ENCODE measurements at regions not wholly inside any gene's neighbourhood (a gene's known extent, or its start where the extent isn't known, plus 50 kb on each side); places are given as distances from the start of the nearest gene placed in this dataset.

GRCh38 chr12:46107591-46107990 lies 117.2 kb upstream of the SCAF11 start:
- ChIA-PET POLR2A (no interaction called here), CTCF (no interaction called here)
- DNase-seq (ENCODE audit: low spot score) (no peak), ATAC-seq (no peak)
- peaks cover 27% of the 10 kb centered on the region for H3K9me3 Mint-ChIP-seq
- H3K4me3 Mint-ChIP-seq = no peak overlapping the region
- H3K4me1 Mint-ChIP-seq = peaks cover 10% of the 10 kb centered on the region
- TF ChIP-seq HMGA2 (CRISPR knock-in tag; IDR thresholded peaks at IDR 0.05) = no peak
- TF ChIP-seq ZNF219 (CRISPR knock-in tag; IDR thresholded peaks at IDR 0.05; ENCODE audit: borderline replicate concordance) = no peak
- TF ChIP-seq USF2 (CRISPR knock-in tag; IDR thresholded peaks at IDR 0.05) = no peak
- no peak for TF ChIP-seq NR3C1 (CRISPR knock-in tag; conservative IDR thresholded peaks at IDR 0.05; ENCODE audit: low read depth)
- peaks cover 10% of the 10 kb centered on the region for H3K36me3 Mint-ChIP-seq
- no peaks in the 10 kb centered on the region; the same call in 1 of the 2 replicates for H3K27me3 Mint-ChIP-seq (ENCODE audit: low read depth)
- H3K27ac Mint-ChIP-seq = no peak overlapping the region

GRCh38 chr12:46105735-46106134 lies 115.4 kb upstream of the SCAF11 start:
- no peaks in the 10 kb centered on the region for H3K27me3 Mint-ChIP-seq (ENCODE audit: low read depth)
- DNase-seq (ENCODE audit: low spot score) = no peak
- no peak overlapping the region for H3K27ac Mint-ChIP-seq
- CTCF ChIA-PET = no interaction called here
- POLR2A ChIA-PET = no interaction called here
- H3K4me3 Mint-ChIP-seq = no peak overlapping the region
- no peak for TF ChIP-seq IRF2 (CRISPR knock-in tag; IDR thresholded peaks at IDR 0.05; ENCODE audit: borderline replicate concordance, low read depth)
- TF ChIP-seq ATF3 (CRISPR knock-in tag; conservative IDR thresholded peaks at IDR 0.05) = no peak
- no peak for TF ChIP-seq MXD4 (CRISPR knock-in tag; IDR thresholded peaks at IDR 0.05; ENCODE audit: borderline replicate concordance)
- TF ChIP-seq, protein P1, sequence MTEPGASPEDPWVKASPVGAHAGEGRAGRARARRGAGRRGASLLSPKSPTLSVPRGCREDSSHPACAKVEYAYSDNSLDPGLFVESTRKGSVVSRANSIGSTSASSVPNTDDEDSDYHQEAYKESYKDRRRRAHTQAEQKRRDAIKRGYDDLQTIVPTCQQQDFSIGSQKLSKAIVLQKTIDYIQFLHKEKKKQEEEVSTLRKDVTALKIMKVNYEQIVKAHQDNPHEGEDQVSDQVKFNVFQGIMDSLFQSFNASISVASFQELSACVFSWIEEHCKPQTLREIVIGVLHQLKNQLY (CRISPR knock-in tag; IDR thresholded peaks at IDR 0.05) = no peak
- TF ChIP-seq, protein P2, sequence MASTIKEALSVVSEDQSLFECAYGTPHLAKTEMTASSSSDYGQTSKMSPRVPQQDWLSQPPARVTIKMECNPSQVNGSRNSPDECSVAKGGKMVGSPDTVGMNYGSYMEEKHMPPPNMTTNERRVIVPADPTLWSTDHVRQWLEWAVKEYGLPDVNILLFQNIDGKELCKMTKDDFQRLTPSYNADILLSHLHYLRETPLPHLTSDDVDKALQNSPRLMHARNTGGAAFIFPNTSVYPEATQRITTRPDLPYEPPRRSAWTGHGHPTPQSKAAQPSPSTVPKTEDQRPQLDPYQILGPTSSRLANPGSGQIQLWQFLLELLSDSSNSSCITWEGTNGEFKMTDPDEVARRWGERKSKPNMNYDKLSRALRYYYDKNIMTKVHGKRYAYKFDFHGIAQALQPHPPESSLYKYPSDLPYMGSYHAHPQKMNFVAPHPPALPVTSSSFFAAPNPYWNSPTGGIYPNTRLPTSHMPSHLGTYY (CRISPR knock-in tag; IDR thresholded peaks at IDR 0.05) = no peak
- TF ChIP-seq JUN (CRISPR knock-in tag; IDR thresholded peaks at IDR 0.05) = no peak
- TF ChIP-seq, protein P3, sequence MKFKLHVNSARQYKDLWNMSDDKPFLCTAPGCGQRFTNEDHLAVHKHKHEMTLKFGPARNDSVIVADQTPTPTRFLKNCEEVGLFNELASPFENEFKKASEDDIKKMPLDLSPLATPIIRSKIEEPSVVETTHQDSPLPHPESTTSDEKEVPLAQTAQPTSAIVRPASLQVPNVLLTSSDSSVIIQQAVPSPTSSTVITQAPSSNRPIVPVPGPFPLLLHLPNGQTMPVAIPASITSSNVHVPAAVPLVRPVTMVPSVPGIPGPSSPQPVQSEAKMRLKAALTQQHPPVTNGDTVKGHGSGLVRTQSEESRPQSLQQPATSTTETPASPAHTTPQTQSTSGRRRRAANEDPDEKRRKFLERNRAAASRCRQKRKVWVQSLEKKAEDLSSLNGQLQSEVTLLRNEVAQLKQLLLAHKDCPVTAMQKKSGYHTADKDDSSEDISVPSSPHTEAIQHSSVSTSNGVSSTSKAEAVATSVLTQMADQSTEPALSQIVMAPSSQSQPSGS (CRISPR knock-in tag; IDR thresholded peaks at IDR 0.05; ENCODE audit: borderline replicate concordance, low read depth) = no peak
- no peak for TF ChIP-seq ZNF671 (CRISPR knock-in tag; IDR thresholded peaks at IDR 0.05)
- TF ChIP-seq HMGA2 (CRISPR knock-in tag; IDR thresholded peaks at IDR 0.05) = no peak
- no peak for TF ChIP-seq USF2 (CRISPR knock-in tag; IDR thresholded peaks at IDR 0.05)
- TF ChIP-seq GABPB1 (CRISPR knock-in tag; IDR thresholded peaks at IDR 0.05) = no peak
- TF ChIP-seq, protein P4, sequence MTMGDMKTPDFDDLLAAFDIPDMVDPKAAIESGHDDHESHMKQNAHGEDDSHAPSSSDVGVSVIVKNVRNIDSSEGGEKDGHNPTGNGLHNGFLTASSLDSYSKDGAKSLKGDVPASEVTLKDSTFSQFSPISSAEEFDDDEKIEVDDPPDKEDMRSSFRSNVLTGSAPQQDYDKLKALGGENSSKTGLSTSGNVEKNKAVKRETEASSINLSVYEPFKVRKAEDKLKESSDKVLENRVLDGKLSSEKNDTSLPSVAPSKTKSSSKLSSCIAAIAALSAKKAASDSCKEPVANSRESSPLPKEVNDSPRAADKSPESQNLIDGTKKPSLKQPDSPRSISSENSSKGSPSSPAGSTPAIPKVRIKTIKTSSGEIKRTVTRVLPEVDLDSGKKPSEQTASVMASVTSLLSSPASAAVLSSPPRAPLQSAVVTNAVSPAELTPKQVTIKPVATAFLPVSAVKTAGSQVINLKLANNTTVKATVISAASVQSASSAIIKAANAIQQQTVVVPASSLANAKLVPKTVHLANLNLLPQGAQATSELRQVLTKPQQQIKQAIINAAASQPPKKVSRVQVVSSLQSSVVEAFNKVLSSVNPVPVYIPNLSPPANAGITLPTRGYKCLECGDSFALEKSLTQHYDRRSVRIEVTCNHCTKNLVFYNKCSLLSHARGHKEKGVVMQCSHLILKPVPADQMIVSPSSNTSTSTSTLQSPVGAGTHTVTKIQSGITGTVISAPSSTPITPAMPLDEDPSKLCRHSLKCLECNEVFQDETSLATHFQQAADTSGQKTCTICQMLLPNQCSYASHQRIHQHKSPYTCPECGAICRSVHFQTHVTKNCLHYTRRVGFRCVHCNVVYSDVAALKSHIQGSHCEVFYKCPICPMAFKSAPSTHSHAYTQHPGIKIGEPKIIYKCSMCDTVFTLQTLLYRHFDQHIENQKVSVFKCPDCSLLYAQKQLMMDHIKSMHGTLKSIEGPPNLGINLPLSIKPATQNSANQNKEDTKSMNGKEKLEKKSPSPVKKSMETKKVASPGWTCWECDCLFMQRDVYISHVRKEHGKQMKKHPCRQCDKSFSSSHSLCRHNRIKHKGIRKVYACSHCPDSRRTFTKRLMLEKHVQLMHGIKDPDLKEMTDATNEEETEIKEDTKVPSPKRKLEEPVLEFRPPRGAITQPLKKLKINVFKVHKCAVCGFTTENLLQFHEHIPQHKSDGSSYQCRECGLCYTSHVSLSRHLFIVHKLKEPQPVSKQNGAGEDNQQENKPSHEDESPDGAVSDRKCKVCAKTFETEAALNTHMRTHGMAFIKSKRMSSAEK (CRISPR knock-in tag; IDR thresholded peaks at IDR 0.05; ENCODE audit: borderline replicate concordance) = no peak
- no peak for TF ChIP-seq NFE2L1 (CRISPR knock-in tag; IDR thresholded peaks at IDR 0.05)
- TF ChIP-seq CBFB (CRISPR knock-in tag; IDR thresholded peaks at IDR 0.05; ENCODE audit: low read depth) = no peak
- TF ChIP-seq GRHL2 (CRISPR knock-in tag; IDR thresholded peaks at IDR 0.05; ENCODE audit: insufficient replicate concordance, severe bottlenecking) = no peak
- H3K4me1 Mint-ChIP-seq = peaks cover 10% of the 10 kb centered on the region
- H3K9me3 Mint-ChIP-seq = peaks cover 12% of the 10 kb centered on the region
- ATAC-seq = no peak
- no peaks in the 10 kb centered on the region for H3K36me3 Mint-ChIP-seq
